ENCODE measurements at regions not wholly inside any gene's neighbourhood (a gene's known extent, or its start where the extent isn't known, plus 50 kb on each side); places are given as distances from the start of the nearest gene placed in this dataset.

DNA sequence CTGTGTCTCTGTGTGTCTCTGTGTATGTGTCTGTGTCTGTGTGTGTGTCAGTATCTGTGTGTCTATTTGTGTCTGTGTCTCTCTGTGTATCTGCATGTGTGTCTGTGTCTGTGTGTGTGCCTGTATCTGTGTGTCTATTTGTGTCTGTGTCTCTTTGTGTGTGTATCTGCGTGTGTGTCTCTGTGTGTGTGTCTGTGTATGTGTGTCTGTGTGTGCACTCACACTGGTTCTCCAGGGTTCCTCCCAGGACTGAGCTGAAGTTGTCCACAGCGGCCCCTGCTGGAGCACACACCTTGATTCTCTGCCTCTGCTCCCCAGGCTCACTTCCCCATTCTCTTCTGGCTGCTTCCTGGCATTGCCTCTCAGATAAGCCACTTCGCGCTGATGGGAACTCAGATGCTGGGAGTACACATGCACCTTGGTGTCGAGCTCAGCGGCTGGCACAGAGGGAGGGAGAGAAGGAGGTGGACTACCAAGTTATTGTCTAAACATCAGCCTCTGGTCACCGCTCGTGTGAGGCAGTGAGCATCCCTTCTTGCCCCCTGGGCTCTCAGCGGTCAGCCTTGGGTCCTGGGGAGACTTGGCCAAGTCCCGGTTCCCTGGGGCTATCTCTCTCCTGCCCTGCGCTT is 104.9 kb upstream of the NXT1 start:
- DNase-seq (peak; percentile 43), ATAC-seq (ENCODE audit: low read depth) (no peak)
- ChIA-PET CTCF (interaction anchor here (1.0 kb wide), 1 partner anchor 554 kb away, joined by 3 read pairs; no protein-coding TSS in a partner anchor), POLR2A (no interaction called here)
- no peak overlapping the region for H3K4me3 ChIP-seq (ENCODE audit: control extremely low read depth in 1 of 5, extremely low read depth in 1 of 5, insufficient read depth in 1 of 5, low read depth in 2 of 5, low read length in 4 of 5)
- peaks cover 0 to 25% (median 0%) of the 10 kb centered on the region in 3 donors for H3K9me3 ChIP-seq (ENCODE audit: control extremely low read depth in 1 of 3, control insufficient read depth in 2 of 3, insufficient read depth in 1 of 3, low read length in 2 of 3)
- no peak overlapping the region for H3K27ac Mint-ChIP-seq
- H3K4me1 ChIP-seq (ENCODE audit: control insufficient read depth in 2 of 2, insufficient read depth in 2 of 2, low read length in 2 of 2): peaks cover 5 to 7% of the 10 kb centered on the region in 2 donors
- no peak for TF ChIP-seq EZH2 (IDR thresholded peaks at IDR 0.05; ENCODE audit: borderline replicate concordance, insufficient read depth, low read depth, low read length, poor library complexity, severe bottlenecking)
- TF ChIP-seq, protein P1, sequence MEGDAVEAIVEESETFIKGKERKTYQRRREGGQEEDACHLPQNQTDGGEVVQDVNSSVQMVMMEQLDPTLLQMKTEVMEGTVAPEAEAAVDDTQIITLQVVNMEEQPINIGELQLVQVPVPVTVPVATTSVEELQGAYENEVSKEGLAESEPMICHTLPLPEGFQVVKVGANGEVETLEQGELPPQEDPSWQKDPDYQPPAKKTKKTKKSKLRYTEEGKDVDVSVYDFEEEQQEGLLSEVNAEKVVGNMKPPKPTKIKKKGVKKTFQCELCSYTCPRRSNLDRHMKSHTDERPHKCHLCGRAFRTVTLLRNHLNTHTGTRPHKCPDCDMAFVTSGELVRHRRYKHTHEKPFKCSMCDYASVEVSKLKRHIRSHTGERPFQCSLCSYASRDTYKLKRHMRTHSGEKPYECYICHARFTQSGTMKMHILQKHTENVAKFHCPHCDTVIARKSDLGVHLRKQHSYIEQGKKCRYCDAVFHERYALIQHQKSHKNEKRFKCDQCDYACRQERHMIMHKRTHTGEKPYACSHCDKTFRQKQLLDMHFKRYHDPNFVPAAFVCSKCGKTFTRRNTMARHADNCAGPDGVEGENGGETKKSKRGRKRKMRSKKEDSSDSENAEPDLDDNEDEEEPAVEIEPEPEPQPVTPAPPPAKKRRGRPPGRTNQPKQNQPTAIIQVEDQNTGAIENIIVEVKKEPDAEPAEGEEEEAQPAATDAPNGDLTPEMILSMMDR (IDR thresholded peaks at IDR 0.05): no peak
- no peak overlapping the region for H3K4me3 Mint-ChIP-seq
- H3K79me2 ChIP-seq (ENCODE audit: control insufficient read depth, insufficient read depth, low read length): no peaks in the 10 kb centered on the region
- WGBS (ENCODE audit: insufficient coverage): 24% methylated on average over 9 of the region's 11 CpGs
- no peak overlapping the region for H3K4me2 ChIP-seq (replicated peaks; ENCODE audit: low read depth, low read length, poor library complexity, severe bottlenecking)
- no peaks in the 10 kb centered on the region for H3K36me3 ChIP-seq (replicated peaks in 1 of 2; ENCODE audit: control extremely low read depth in 1 of 2, control insufficient read depth in 1 of 2, extremely low read depth in 1 of 2, insufficient read depth in 2 of 2, low read length in 1 of 2)
- peaks cover 17% of the 10 kb centered on the region for H3K27me3 Mint-ChIP-seq
- no peak overlapping the region for H3K9ac ChIP-seq (ENCODE audit: low read length)
- no peaks in the 10 kb centered on the region for H3K9me3 Mint-ChIP-seq (ENCODE audit: insufficient read depth)
- peaks cover 0 to 11% (median 0%) of the 10 kb centered on the region in 4 experiments for H3K27me3 ChIP-seq (replicated peaks in 1 of 4; ENCODE audit: control extremely low read depth in 1 of 4, control insufficient read depth in 3 of 4, insufficient read depth in 4 of 4, low read length in 3 of 4)
- peaks cover 14% of the 10 kb centered on the region for H3K4me1 Mint-ChIP-seq
- H4K20me1 ChIP-seq (ENCODE audit: control insufficient read depth, insufficient read depth, low read length, poor library complexity, severe bottlenecking): no peaks in the 10 kb centered on the region
- H3K27ac ChIP-seq (ENCODE audit: low read length in 2 of 2): no peak overlapping the region
- H2AFZ ChIP-seq (ENCODE audit: insufficient read depth, low read depth, low read length, poor library complexity, severe bottlenecking): no peak overlapping the region
- intact Hi-C loops (cut with micrococcal nuclease): no loop called here

DNA sequence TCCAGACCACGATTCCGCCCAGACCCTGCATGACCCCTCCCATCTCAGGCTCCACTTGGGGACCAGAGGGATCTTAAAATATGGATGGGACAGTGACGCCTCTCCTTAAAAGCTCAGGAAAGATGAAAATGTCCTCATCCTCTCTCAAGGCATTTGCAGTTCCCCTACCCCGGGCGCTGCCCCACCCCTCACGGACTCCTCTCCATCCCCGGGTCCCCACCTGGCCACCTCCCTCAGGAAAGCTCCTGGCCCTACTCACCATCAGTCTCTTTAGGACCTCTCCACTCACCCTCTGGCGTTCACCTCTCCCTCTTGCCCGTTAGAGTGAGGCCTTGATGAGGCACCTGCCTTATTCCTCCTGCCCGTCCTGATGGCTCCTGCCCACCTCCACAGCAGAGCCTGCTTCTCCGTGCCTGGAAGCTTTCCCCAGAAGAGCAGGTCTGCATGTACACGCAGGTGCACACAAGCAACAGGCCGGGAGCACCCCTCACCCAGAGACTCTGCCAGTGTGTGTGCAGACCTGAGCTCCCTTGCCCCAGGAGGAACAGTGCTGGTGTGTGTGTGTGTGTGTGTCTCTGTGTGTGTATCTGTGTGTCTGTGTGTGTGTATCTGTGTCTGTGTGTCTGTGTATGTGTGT is 105.6 kb upstream of the NXT1 start:
- Histone ChIP-seq H3K36me3 (replicated peaks in 1 of 2; ENCODE audit: control extremely low read depth in 1 of 2, control insufficient read depth in 1 of 2, extremely low read depth in 1 of 2, insufficient read depth in 2 of 2, low read length in 1 of 2) (no peaks in the 10 kb centered on the region), H3K27ac (ENCODE audit: low read length in 2 of 2) (no peak overlapping the region), H2AFZ (ENCODE audit: insufficient read depth, low read depth, low read length, poor library complexity, severe bottlenecking) (no peak overlapping the region), H3K9ac (ENCODE audit: low read length) (no peak overlapping the region), H3K4me2 (replicated peaks; ENCODE audit: low read depth, low read length, poor library complexity, severe bottlenecking) (no peak overlapping the region), H3K4me1 (ENCODE audit: control insufficient read depth in 2 of 2, insufficient read depth in 2 of 2, low read length in 2 of 2) (peaks cover 5 to 7% of the 10 kb centered on the region in 2 donors), H3K27me3 (replicated peaks in 1 of 4; ENCODE audit: control extremely low read depth in 1 of 4, control insufficient read depth in 3 of 4, insufficient read depth in 4 of 4, low read length in 3 of 4) (peaks cover 0 to 11% (median 0%) of the 10 kb centered on the region in 4 experiments), H3K79me2 (ENCODE audit: control insufficient read depth, insufficient read depth, low read length) (no peaks in the 10 kb centered on the region), H3K9me3 (ENCODE audit: control extremely low read depth in 1 of 3, control insufficient read depth in 2 of 3, insufficient read depth in 1 of 3, low read length in 2 of 3) (peaks cover 0 to 25% (median 0%) of the 10 kb centered on the region in 3 donors), H3K4me3 (ENCODE audit: control extremely low read depth in 1 of 5, extremely low read depth in 1 of 5, insufficient read depth in 1 of 5, low read depth in 2 of 5, low read length in 4 of 5) (no peak overlapping the region), H4K20me1 (ENCODE audit: control insufficient read depth, insufficient read depth, low read length, poor library complexity, severe bottlenecking) (no peaks in the 10 kb centered on the region)
- H3K4me1 Mint-ChIP-seq: peaks cover 14% of the 10 kb centered on the region
- no peaks in the 10 kb centered on the region for H3K9me3 Mint-ChIP-seq (ENCODE audit: insufficient read depth)
- peaks cover 17% of the 10 kb centered on the region for H3K27me3 Mint-ChIP-seq
- no peak overlapping the region for H3K27ac Mint-ChIP-seq
- ChIA-PET POLR2A (no interaction called here), CTCF (interaction anchor here (1.0 kb wide), 1 partner anchor 553 kb away, joined by 3 read pairs; no protein-coding TSS in a partner anchor)
- no peak for DNase-seq
- TF ChIP-seq EZH2 (IDR thresholded peaks at IDR 0.05; ENCODE audit: borderline replicate concordance, insufficient read depth, low read depth, low read length, poor library complexity, severe bottlenecking): no peak
- TF ChIP-seq, protein P1 (IDR thresholded peaks at IDR 0.05): no peak
- ATAC-seq (ENCODE audit: low read depth): no peak
- no peak overlapping the region for H3K4me3 Mint-ChIP-seq
- 90% methylated on average over 13 of the region's 13 CpGs for WGBS (ENCODE audit: insufficient coverage)
- intact Hi-C loops (cut with micrococcal nuclease): no loop called here
